ENCODE measurements at regions not wholly inside any gene's neighbourhood (a gene's known extent, or its start where the extent isn't known, plus 50 kb on each side); places are given as distances from the start of the nearest gene placed in this dataset.

DNA sequence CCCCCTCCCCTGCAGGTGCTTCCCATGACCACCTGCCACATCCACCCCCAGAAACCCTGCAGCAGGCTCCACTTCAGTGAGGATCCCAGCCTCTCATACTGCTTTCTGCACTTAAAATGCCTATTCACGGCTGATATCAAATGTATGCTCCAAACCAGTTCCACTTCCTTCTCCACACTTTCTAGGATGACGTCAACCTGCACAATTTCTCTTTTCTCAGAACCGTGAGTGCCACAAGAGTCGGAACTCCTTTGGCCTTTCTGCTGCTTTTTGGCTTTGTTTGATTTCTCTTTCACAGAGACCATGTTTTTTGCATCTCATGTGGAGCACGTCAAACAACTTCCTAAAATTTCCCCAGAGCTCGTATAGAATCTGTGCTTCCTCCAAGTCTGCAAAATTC is 378.8 kb upstream of the TNRC6C start:
- no peak for TF ChIP-seq CTCF (IDR thresholded peaks at IDR 0.05)
- no peak for TF ChIP-seq ZNF396 (CRISPR knock-in tag; IDR thresholded peaks at IDR 0.05; ENCODE audit: borderline replicate concordance)
- TF ChIP-seq ZNF263 (CRISPR knock-in tag; IDR thresholded peaks at IDR 0.05; ENCODE audit: low read depth) = no peak
- no peak for TF ChIP-seq FOXK1 (CRISPR knock-in tag; IDR thresholded peaks at IDR 0.05)
- no peak for TF ChIP-seq ATF2 (CRISPR knock-in tag; IDR thresholded peaks at IDR 0.05; ENCODE audit: borderline replicate concordance, low read depth)
- no peak for TF ChIP-seq USF1 (CRISPR knock-in tag; IDR thresholded peaks at IDR 0.05)
- no peak for TF ChIP-seq TCF7 (CRISPR knock-in tag; IDR thresholded peaks at IDR 0.05; ENCODE audit: low read depth)
- TF ChIP-seq ETV6 (CRISPR knock-in tag; IDR thresholded peaks at IDR 0.05) = no peak
- no peak for TF ChIP-seq FOXP1 (CRISPR knock-in tag; IDR thresholded peaks at IDR 0.05; ENCODE audit: borderline replicate concordance)
- no peak for TF ChIP-seq NFYB (CRISPR knock-in tag; conservative IDR thresholded peaks at IDR 0.05; ENCODE audit: low read depth)
- TF ChIP-seq, protein P1, sequence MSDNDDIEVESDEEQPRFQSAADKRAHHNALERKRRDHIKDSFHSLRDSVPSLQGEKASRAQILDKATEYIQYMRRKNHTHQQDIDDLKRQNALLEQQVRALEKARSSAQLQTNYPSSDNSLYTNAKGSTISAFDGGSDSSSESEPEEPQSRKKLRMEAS (CRISPR knock-in tag; IDR thresholded peaks at IDR 0.05) = no peak
- TF ChIP-seq, protein P2, sequence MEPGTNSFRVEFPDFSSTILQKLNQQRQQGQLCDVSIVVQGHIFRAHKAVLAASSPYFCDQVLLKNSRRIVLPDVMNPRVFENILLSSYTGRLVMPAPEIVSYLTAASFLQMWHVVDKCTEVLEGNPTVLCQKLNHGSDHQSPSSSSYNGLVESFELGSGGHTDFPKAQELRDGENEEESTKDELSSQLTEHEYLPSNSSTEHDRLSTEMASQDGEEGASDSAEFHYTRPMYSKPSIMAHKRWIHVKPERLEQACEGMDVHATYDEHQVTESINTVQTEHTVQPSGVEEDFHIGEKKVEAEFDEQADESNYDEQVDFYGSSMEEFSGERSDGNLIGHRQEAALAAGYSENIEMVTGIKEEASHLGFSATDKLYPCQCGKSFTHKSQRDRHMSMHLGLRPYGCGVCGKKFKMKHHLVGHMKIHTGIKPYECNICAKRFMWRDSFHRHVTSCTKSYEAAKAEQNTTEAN (CRISPR knock-in tag; IDR thresholded peaks at IDR 0.05) = no peak

Measured in WTC11 (cell line).